ENCODE measurements at regions not wholly inside any gene's neighbourhood (a gene's known extent, or its start where the extent isn't known, plus 50 kb on each side); places are given as distances from the start of the nearest gene placed in this dataset.

- TF ChIP-seq CTCF (IDR thresholded peaks at IDR 0.05; ENCODE audit: control extremely low read depth in 1 of 3, insufficient read depth in 1 of 3, low read depth in 1 of 3, low read length in 3 of 3) = no peak
- TF ChIP-seq POLR2A (IDR thresholded peaks at IDR 0.05; ENCODE audit: control extremely low read depth in 1 of 2, low read depth in 2 of 2, low read length in 2 of 2) = no peak
- no peak for TF ChIP-seq POLR2AphosphoS5 (IDR thresholded peaks at IDR 0.05; ENCODE audit: low read depth, low read length)
- TF ChIP-seq EZH2 (IDR thresholded peaks at IDR 0.05; ENCODE audit: low read depth, low read length, severe bottlenecking) = no peak
These were observed 369.7 kb downstream of the LRRC70 start for GRCh38 chr5:62948301-62948700.

Data from H1 (cell line).